MM.1S (cell line): ENCODE measurements at regions not wholly inside any gene's neighbourhood (a gene's known extent, or its start where the extent isn't known, plus 50 kb on each side); places are given as distances from the start of the nearest gene placed in this dataset.

ENCODE experiments used
- DNase-seq: peaks from one replicate; pipeline ENCODE4 v3.0.0-alpha.2; 2015
- H2AFZ ChIP-seq: fragments of 300-600 bp; sonication (generic); 2 replicates; pipeline ENCODE4 v1.6.0; 2016; ENCODE audit warnings: antibody characterized with exemption, low read length
- H3F3A ChIP-seq: fragments of 300-600 bp; sonication (generic); 2 replicates; pipeline ENCODE4 v1.6.1; 2016; ENCODE audit warnings: mild to moderate bottlenecking, antibody characterized with exemption, low read length, moderate library complexity, mixed read lengths; ENCODE audit not compliant: insufficient read depth
- H3K27ac ChIP-seq: fragments of 300-600 bp; sonication (generic); 2 replicates; pipeline ENCODE4 v1.5.1; 2016; ENCODE audit warnings: mild to moderate bottlenecking, low read length
- H3K27me3 ChIP-seq: fragments of 300-600 bp; sonication (generic); replicated peaks from 2 replicates; pipeline ENCODE4 v1.6.0; 2016; ENCODE audit warnings: low read length; ENCODE audit not compliant: insufficient read depth
- H3K36me3 ChIP-seq: fragments of 300-600 bp; sonication (generic); replicated peaks from 2 replicates; pipeline ENCODE4 v1.6.1; 2016; ENCODE audit warnings: mild to moderate bottlenecking, low read length, mixed read lengths; ENCODE audit not compliant: insufficient read depth
- H3K4me1 ChIP-seq: fragments of 300-600 bp; sonication (generic); 2 replicates; pipeline ENCODE4 v1.6.1; 2016; ENCODE audit warnings: low read length, mixed read lengths
- H3K4me2 ChIP-seq: fragments of 300-600 bp; sonication (generic); 2 replicates; pipeline ENCODE4 v1.6.0; 2016; ENCODE audit warnings: low read depth, low read length
- H3K4me3 ChIP-seq: fragments of 300-600 bp; sonication (generic); 2 replicates; pipeline ENCODE4 v1.5.1; 2016; ENCODE audit warnings: low read length, mixed read lengths
- H3K79me2 ChIP-seq: fragments of 300-600 bp; sonication (generic); 2 replicates; pipeline ENCODE4 v1.6.1; 2016; ENCODE audit warnings: mixed run types, low read length, mixed read lengths
- H3K9ac ChIP-seq: fragments of 300-600 bp; sonication (generic); 2 replicates; pipeline ENCODE4 v1.6.1; 2016; ENCODE audit warnings: low read length, mixed read lengths
- H3K9me2 ChIP-seq: fragments of 300-600 bp; sonication (generic); replicated peaks from 2 replicates; pipeline ENCODE4 v1.6.1; 2016; ENCODE audit warnings: mild to moderate bottlenecking, low read length, mixed read lengths; ENCODE audit not compliant: insufficient read depth
- H3K9me3 ChIP-seq: fragments of 300-600 bp; sonication (generic); replicated peaks from 2 replicates; pipeline ENCODE4 v1.6.1; 2016; ENCODE audit warnings: mild to moderate bottlenecking, low read length, mixed read lengths; ENCODE audit not compliant: insufficient read depth
- H4K20me1 ChIP-seq: fragments of 300-600 bp; sonication (generic); 2 replicates; pipeline ENCODE4 v1.6.1; 2016; ENCODE audit warnings: mild to moderate bottlenecking, low read length, moderate library complexity, mixed read lengths; ENCODE audit not compliant: insufficient read depth
- EZH2 ChIP-seq: fragments of 300-600 bp; sonication (generic); optimal IDR thresholded peaks from 2 replicates; pipeline ENCODE3; 2017; ENCODE audit warnings: low read depth, mild to moderate bottlenecking, antibody characterized with exemption, low read length, mixed read lengths
- EZH2phosphoT487 ChIP-seq: fragments of 300-600 bp; sonication (generic); IDR thresholded peaks from 2 replicates; pipeline ENCODE4 v1.6.1; 2018; ENCODE audit warnings: antibody characterized with exemption, low read length
- TF ChIP-seq, protein P1 (sequence below): fragments of 300-600 bp; sonication (generic); IDR thresholded peaks from 2 replicates; pipeline ENCODE4 v1.5.1; 2016; ENCODE audit warnings: antibody characterized with exemption, low read length, mixed read lengths

DNA sequence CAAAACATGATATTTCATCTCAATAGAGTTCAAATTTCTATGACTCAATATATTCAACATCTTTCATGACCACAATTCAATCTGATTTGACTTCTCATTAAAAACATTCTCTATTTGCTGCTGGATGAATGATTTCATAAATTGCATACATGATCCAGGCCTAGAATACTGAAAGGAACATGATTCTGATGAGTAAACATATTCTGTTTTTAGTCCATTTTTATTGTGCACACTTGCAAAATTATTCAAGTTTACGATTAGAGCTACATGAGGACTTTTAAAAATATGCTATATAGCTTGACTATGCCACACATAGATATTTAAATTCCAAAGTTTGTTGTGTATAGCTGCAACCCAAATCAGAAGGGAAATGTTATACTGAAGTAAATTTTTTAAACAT is 273.8 kb upstream of the GRIP1 start:
- Histone ChIP-seq H3K4me3 (no peak overlapping the region), H3K9me3 (no peaks in the 10 kb centered on the region), H2AFZ (no peak overlapping the region), H3K4me2 (no peak overlapping the region), H4K20me1 (no peaks in the 10 kb centered on the region), H3K9me2 (no peaks in the 10 kb centered on the region), H3K79me2 (no peaks in the 10 kb centered on the region), H3K9ac (no peak overlapping the region), H3K36me3 (no peaks in the 10 kb centered on the region), H3K27me3 (no peaks in the 10 kb centered on the region), H3K27ac (no peak overlapping the region), H3F3A (no peaks in the 10 kb centered on the region), H3K4me1 (no peaks in the 10 kb centered on the region)
- DNase-seq, result no peak
- TF ChIP-seq EZH2phosphoT487 (no peak), EZH2 (no peak)
- TF ChIP-seq, protein P1, sequence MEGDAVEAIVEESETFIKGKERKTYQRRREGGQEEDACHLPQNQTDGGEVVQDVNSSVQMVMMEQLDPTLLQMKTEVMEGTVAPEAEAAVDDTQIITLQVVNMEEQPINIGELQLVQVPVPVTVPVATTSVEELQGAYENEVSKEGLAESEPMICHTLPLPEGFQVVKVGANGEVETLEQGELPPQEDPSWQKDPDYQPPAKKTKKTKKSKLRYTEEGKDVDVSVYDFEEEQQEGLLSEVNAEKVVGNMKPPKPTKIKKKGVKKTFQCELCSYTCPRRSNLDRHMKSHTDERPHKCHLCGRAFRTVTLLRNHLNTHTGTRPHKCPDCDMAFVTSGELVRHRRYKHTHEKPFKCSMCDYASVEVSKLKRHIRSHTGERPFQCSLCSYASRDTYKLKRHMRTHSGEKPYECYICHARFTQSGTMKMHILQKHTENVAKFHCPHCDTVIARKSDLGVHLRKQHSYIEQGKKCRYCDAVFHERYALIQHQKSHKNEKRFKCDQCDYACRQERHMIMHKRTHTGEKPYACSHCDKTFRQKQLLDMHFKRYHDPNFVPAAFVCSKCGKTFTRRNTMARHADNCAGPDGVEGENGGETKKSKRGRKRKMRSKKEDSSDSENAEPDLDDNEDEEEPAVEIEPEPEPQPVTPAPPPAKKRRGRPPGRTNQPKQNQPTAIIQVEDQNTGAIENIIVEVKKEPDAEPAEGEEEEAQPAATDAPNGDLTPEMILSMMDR, result no peak

DNA sequence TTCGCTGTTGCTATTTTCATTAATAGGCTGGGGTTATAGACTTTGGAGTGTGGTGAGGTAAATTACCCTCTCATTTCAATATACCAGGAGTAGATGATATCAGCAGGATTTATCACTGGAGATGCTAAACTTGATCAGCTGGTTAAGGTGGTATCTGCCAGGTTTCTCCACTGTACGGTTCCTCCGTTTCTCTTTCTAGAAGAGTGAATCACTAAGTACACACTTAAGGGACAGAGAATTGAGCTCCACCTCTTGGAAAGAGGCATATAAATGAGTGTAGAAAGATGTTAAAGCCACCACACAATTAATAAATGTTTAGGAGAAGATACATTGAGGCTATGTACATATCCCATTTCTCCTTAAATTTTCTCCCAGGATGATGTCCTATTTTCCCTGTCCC is 277.4 kb upstream of the GRIP1 start:
- Histone ChIP-seq H3K4me1 (no peaks in the 10 kb centered on the region), H3K36me3 (no peaks in the 10 kb centered on the region), H4K20me1 (no peaks in the 10 kb centered on the region), H3K27ac (no peak overlapping the region), H3F3A (no peaks in the 10 kb centered on the region), H3K9me3 (no peaks in the 10 kb centered on the region), H3K4me3 (no peak overlapping the region), H3K79me2 (no peaks in the 10 kb centered on the region), H2AFZ (no peak overlapping the region), H3K4me2 (no peak overlapping the region), H3K9ac (no peak overlapping the region), H3K27me3 (no peaks in the 10 kb centered on the region), H3K9me2 (no peaks in the 10 kb centered on the region)
- TF ChIP-seq EZH2, result no peak
- no peak for TF ChIP-seq EZH2phosphoT487
- TF ChIP-seq, protein P1, result no peak
- no peak for DNase-seq

DNA sequence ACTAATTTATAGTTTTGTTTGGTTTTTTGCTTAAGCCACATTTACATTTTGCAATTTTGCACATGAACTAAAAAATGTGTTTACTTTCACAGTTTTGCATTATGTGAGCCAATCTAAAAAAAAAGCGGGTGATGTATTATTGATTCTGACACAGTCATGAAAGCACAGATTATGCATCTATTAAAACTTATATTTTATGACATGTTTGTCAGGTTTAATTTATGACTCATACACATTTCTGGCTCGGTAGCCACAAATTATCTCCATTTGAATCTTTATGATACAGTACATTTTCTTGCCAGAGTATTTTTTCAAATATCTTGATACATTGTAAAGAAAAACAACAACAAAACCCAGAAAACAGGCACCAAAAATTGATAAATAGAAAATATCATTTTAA is 280.4 kb upstream of the GRIP1 start:
- H3K36me3 ChIP-seq, result no peaks in the 10 kb centered on the region
- H4K20me1 ChIP-seq, result no peaks in the 10 kb centered on the region
- H3F3A ChIP-seq, result no peaks in the 10 kb centered on the region
- no peaks in the 10 kb centered on the region for H3K4me1 ChIP-seq
- DNase-seq, result no peak
- H3K9ac ChIP-seq, result no peak overlapping the region
- H2AFZ ChIP-seq, result no peak overlapping the region
- TF ChIP-seq, protein P1, result no peak
- no peak for TF ChIP-seq EZH2phosphoT487
- TF ChIP-seq EZH2, result no peak
- no peaks in the 10 kb centered on the region for H3K79me2 ChIP-seq
- H3K27ac ChIP-seq, result no peak overlapping the region
- no peaks in the 10 kb centered on the region for H3K27me3 ChIP-seq
- no peaks in the 10 kb centered on the region for H3K9me3 ChIP-seq
- no peaks in the 10 kb centered on the region for H3K9me2 ChIP-seq
- no peak overlapping the region for H3K4me2 ChIP-seq
- no peak overlapping the region for H3K4me3 ChIP-seq
